ENCODE measurements at regions not wholly inside any gene's neighbourhood (a gene's known extent, or its start where the extent isn't known, plus 50 kb on each side); places are given as distances from the start of the nearest gene placed in this dataset.
"Not testable (repeated sequence)": the region's sequence is repeated elsewhere in the genome, so short reads cannot be mapped to it uniquely, and the experiment has no call there.

DNA sequence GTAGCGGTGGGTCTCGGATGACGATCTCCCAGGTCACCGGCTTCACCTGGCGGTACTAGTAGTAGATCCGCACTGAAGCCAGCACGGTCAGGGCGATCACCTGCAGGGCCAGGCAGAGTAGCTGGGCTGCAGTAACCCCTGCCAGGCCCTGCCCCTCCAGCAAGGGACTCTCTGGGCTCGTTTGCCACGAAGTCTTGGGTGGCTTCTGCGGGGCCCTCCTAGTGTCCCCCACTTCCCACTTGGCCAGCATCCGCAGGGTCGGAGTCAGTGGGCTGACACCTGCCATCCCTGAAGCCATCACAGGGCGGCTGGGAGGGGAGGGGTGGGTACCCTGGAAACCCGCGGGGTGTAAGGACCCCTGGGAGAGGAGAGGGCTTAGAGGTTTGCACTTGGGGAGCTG lies 214.0 kb downstream of the OR4C45 start:
- DNase-seq, result no peak

DNA sequence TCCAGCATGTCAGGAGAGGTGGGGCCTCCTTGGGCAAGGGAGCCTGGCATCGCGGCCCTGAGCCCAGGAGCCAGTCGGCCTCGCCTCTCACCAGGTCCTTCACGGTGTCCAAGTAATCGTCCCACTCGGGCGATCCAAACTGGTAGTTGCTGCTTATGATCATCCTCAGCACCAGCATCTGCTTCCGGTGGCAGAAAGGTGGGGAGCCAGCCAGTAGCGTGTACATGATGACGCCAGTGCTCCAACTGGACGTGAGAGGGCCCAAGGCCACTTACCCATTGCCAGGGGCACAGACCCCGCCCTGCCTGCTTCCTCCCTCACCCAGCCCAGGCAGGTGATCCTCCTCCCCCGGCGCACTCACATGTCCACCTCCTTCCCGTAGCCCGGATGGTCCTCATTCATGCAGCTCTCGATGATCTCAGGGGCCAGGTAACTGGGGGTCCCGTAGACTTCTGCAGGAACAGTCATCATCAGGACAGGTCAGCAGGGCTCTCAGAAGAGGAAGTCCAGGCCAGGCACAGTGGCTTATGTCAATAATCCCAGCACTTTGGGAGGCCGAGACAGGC lies 214.7 kb downstream of the OR4C45 start:
- no peak for DNase-seq

DNA sequence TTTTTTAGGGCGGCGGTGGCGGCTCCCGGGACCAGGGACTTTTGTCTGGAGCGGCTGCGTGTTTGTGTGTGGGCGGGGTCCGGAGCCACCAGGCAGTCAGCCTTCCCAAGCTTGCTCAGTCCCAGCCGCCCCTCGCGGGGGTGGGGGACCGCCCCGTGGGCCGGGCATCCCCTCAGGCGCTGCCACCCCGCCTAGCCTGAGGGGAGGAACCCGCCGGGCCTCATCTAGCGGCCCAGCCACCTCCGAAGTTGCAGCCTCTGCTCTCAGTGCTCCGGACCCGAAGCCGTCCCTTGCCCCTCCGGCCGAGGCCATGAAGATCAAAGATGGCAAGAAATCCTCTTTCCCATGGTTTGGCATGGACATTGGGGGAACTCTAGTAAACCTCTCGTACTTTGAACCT lies 235.2 kb downstream of the OR4C45 start:
- DNase-seq, result no peak

DNA sequence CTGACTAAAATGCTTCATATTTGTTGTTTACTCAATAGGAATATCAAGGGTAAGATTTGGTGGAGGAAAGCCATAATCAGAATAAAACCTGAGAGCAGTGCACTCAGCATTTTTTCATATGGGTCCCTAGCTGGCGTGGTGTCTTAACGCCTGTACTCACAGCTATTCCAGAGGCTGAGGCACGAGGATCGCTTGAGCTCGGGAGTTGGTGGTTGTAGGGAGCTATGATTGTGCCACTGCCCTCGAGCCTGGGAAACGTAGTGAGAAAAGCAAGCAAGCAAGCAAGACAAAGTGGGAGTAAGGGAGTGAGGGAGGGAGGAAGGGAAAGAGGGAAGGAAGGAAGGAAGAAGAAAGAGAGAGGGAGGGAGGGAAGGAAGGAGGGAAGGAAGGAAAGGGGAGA lies 242.5 kb downstream of the OR4C45 start:
- DNase-seq, result no peak

DNA sequence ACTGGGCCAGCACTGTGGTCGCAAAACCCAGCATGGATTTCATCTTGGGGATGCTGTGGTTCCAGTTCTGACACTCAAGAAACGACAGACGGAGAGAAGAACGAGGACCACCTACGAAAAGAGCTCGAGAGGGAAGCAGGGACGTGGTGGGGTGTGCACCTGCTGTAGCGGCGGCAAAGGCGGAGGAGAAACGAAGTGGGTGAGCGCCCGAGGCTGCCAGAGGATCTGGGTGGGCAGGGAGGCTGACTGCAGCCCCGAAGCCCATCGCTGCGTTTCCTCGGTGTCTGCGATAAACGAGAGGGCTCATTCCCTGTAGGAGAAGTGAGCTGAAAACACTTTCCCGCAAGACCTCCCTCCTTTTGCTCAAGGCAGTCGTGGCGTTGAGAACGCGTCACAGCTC lies 246.1 kb downstream of the OR4C45 start:
- no peak for DNase-seq

DNA sequence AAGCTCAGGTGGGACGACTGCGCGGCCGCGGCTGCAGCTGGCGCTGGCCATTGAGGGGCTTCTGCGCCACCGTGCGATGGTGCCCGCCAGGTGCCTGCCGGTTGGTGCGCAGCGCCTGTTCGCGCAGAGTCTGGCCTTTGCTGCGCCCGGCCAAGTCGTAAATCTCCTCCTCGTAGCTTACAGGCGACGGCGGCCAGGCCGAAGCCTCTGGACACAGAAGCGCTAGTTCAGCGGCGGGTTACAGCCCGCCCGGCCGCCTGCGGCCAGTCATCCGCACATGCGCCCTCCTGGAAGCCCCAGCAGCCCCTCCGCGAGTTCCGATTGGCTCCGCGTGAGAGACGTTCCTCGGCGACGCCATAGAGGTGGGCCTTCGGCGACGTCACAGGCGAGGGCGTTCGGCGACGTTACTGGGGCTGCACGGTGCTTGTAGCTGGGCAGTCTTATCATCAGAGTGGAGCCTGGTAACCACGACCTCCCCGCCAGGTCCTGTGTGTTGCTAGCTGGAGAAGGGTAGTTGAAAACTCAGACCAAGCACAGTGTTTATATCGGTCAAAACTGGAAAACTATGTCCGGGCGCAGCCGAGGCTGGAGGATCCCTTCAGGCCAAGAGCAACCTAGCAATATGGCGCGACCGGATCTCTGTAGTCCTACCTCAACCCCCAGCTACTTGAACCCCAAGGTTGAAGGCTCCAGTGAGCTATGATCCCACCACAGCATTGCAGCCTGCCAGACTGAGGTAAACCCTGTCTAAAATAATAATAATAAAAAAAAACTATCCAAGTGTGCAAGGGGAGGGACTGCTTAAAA lies 265.7 kb downstream of the OR4C45 start:
- no peak for DNase-seq

DNA sequence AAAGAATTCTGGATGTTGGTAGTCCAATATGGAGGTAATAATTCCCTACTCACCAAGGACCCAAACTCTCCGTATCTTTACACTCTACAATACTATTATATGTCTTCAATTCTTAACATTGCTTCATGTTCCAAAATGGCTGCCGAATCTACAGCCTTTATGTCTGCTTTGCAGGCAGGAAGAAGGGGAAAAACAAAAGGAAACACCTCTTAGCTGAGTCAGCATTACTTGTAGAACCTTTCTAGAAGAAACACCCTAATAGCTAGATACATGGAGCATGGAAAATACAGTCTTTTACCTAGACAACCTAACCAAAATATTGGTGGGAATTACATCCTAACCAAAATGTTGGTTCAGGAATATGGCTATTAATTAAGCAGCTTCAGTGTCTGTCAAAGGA lies 298.0 kb downstream of the OR4C45 start:
- DNase-seq, result not testable (repeated sequence)

DNA sequence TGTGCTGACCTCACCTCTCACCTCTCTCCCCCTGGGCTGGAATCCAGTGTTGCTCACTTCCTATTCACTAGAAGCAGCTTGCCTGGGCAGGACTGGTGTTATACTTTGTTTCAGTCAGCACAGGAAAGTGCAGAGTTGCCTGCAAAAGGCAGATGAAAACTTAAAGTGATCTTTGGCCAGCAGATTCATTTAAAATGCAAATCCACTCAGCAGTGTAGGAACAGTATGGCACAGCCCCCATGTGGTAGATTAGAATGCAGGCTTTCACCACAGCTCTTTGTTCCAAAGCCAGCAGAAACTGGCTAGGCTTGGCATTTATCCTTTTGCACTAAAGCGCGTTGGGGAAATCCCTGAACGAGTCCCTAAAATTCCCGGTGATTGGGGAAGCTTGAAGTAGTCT lies 301.2 kb downstream of the OR4C45 start:
- no peak for DNase-seq

DNA sequence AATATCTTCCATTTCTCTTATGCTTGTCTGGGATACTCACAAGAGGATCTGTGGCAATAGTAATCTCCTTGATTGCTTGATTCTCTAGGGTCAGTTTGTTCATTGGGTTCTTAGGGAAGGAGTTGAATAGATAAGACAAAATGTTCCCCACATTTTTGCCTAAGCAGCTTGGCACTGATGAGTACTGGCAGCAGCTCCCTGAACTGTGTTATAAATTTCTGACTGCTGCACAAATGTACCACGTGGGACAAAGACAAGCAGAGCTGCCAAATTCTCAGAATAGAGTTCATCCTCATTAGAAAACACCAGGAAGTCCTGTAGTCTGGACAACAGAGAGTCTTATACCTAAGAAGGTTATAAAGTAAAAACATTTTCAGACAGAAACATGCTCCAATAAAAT lies 304.8 kb downstream of the OR4C45 start:
- not testable (repeated sequence) for DNase-seq

DNA sequence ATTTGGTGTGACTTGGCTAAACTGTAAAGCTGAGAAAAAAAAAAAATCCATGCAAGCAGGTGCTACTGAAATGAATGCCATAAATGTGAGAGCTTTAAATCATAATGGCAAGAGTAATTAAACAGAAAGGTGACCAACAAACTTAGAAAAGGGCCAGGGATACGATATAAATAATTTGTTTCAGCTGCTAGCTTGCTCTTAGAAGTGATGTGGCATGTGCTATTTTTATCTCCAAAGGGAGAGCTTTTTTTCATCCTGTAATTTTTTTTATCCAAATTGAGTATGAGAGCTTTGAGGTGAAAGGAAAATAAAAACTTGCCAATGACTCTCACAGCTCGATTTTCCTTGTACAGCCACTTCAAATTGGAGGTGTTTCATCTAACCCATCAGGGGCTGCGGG lies 315.3 kb downstream of the OR4C45 start:
- DNase-seq, result not testable (repeated sequence)

DNA sequence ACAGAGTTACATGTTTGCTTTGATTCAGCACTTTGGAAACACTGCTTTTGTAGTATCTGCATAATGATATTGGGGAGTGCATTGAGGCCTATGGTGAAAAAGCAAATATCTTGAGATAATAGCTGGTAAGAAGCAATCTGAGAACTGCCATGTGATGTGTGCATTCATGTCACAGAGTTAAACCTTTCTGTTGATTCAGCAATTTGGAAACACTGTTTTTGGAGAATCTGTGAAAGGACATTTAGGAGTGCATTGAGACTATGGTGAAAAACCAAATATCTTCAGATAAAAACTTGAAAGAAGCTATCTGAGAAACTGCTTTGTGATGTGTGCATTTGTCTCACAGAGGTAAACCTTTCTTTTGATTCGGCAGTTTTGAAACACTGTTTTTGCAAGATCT lies 346.8 kb downstream of the OR4C45 start:
- DNase-seq, result no peak

DNA sequence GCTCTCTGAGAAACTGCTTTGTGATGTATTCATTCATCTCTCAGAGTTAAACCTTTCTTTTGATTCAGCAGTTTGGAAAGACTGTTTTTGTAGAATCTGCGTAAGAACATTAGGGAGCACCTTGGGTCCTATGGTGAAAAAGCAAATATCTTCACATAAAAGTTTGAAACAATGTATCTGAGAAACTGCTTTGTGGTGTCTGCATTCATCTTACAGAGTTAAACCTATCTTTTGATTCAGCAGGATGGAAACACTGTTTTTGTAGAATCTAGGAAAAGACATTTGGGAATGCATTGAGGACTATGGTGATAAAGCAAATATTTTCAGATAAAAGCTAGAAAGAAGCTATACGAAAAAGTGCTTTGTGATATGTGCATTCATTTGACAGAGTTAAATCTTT lies 361.3 kb downstream of the OR4C45 start:
- DNase-seq, result no peak

DNA sequence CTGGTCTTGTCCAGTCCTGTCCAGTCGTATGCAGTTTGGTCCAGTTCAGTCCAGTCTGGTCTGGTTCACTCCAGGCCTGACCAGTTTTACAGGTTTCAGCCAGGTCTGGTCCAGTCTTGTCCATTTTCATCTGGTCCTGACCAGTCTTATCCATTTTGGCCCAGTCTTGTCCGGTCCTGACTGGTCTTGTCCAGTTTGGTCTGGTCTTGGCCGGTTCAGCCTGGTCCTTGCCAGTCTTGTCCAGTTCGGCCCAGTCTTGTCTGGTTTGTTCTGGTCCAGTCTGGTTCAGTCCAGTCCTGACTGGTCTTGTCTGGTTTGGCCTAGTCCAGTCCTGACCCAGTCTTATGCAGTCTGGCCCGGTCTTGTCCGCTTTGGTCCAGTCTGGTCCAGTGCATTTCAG lies 380.2 kb downstream of the OR4C45 start:
- DNase-seq, result no peak

DNA sequence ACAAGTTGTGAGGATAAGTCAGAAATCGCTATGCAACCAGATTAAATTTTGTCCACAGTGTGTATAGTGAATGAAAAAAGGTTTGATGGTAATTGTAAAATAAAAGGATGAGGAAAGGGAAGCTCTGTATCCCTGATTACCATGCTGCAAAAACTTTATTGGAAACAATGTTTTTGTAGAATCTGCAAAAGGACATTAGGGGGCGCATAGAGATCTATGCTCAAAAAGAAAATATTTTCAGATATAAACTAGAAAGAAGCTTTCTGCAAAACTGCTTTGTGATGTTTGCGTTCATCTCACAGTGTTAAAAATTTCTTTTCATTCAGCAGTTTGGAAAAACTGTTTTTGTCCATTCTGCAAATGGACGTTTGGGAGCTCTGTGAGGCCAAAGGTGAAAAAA lies 390.5 kb downstream of the OR4C45 start:
- DNase-seq, result no peak

All from amygdala (tissue), 56 donors.